NK-92 treated with Interleukin-12 subunit alpha and Interleukin-12 subunit beta, amount 100 ng/mL, for 24 hours (cell line): ENCODE measurements at regions not wholly inside any gene's neighbourhood (a gene's known extent, or its start where the extent isn't known, plus 50 kb on each side); places are given as distances from the start of the nearest gene placed in this dataset.
"Not testable (repeated sequence)": the region's sequence is repeated elsewhere in the genome, so short reads cannot be mapped to it uniquely, and the experiment has no call there.

Source experiments
- DNase-seq: peaks from one replicate; lab custom pipeline; 2025; lab: John Stamatoyannopoulos, UW

- DNase-seq: no peak
Observed at GRCh38 chr2:15752552-15753232, 161.0 kb downstream of the DDX1 start.

GRCh38 chr2:15753233-15753798 lies 161.6 kb downstream of the DDX1 start:
- DNase-seq: no peak

DNA sequence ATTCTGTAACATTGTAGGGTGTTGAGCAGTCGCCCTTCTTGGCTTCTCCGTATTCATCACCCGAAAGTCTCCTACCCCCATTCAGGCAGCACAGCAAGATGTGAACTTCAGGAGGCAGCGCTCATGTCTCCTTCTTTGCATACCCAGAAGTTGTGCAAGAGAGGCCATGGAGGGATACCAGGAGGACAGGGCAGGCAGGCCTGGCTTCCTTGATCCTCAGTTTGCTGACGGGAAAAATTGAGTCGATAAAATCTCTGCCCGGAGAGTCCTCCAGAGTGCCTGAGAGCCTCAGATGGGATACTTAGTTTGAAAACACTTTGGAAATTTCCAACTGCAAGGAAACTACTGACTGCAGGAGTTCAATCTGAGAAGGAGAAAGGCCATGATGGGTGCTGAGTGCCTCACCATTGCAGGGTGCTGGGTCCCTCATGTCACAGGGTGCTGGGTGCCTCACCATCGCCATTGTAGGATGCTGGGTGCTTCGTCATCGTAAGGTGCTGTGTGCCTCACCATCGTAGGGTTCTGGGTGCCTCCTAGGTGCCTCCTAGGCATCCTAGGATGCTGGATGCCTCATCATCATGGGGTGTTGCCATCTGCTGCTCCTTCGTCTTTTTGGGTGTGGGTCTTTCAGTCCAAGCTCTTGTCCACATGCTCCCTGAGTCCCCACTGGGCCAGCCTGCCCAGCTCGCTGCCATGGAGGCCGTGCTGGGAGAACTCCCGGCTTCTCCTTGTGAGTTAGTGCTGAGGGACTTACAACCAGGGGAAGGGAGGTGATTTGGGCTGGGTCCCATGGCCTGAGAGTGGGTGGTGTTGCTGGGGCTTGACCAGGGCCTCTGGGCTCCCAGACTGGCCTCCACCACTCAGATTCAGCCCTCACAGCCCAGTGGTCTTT lies 162.4 kb downstream of the DDX1 start:
- no peak for DNase-seq

DNA sequence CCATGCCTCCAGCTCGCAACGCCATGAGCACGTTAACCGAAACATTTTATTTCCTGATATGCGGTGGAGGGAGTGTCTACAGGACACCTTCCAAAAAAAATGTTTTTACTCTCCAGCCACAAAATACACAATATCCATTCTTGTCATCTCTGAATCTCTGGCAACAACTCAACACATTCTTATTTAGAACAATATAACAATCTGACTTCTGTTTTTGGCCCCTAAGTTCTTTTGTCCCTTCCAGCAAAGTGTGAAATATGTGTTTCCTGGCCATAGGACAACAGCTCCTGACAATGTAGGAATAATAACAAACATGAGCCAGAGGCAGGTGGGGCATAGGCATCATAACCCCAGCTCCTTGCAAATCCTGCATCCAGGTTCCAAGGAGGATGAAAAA lies 163.0 kb downstream of the DDX1 start:
- no peak for DNase-seq

DNA sequence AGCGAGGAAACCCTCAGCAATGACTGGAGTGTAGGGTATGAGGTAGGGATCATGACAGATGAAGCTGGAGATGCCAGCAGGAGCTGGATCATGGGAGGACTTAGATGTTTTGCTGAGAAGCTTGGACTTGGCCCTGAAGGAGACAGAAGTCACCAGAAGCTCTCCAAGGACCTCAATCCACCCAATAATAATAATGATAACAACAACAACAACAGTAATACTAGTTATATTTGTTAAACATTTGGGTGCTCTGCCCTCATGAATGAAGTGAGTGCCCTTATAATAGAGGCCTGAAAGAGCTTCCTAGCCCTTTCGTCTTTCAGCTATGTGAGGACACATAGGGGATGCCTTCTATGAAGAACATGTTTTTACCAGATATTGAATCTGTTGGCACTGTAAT lies 163.9 kb downstream of the DDX1 start:
- DNase-seq: no peak

GRCh38 chr2:15756011-15756550 lies 164.4 kb downstream of the DDX1 start:
- no peak for DNase-seq

- DNase-seq: no peak
Observed at GRCh38 chr2:15756882-15757819, 165.5 kb downstream of the DDX1 start.

- no peak for DNase-seq
Observed at GRCh38 chr2:15757820-15758586, 166.3 kb downstream of the DDX1 start.

DNA sequence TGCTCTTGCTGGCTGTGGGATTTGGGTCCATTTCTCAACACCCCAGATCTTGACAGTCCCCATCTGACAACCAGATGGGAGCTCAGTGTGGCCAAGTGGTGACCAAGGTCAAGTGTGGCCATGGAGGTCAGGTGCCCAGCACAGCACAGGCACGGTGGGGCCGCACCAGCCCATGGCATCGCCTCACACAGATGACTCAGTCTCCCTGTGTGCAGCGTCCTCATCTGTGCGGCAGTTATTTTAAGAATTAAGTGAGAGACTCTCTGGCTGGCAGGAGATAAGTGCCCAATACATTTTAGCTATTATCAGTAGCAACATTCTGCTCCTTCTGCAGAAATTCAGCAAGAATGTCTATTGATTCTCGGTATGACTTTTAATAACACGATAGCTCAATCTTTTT lies 167.2 kb downstream of the DDX1 start:
- DNase-seq: no peak

GRCh38 chr2:15759385-15759784 lies 167.7 kb downstream of the DDX1 start:
- DNase-seq: no peak

DNA sequence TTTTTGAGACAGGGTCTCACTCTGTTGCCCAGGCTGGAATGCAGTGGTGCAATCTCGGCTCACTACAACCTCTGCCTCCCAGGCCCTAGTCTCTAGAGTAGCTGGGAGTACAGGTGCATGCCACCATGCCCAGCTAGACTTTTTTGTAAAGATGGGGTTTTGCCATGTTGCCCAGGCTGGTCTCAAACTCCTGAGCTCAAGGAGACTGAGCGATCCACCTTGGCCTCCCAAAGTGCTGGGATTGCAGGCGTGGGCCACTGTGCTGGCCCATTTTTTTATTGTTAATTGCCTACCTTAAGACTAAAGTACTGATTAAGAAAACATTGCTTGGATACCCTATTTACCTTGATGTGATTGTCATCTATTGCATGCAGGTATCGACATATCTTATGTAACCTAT lies 168.1 kb downstream of the DDX1 start:
- DNase-seq: not testable (repeated sequence)

GRCh38 chr2:15760232-15760910 lies 168.7 kb downstream of the DDX1 start:
- no peak for DNase-seq

GRCh38 chr2:15761056-15761455 lies 169.4 kb downstream of the DDX1 start:
- no peak for DNase-seq

GRCh38 chr2:15761910-15762309 lies 170.2 kb downstream of the DDX1 start:
- no peak for DNase-seq

DNA sequence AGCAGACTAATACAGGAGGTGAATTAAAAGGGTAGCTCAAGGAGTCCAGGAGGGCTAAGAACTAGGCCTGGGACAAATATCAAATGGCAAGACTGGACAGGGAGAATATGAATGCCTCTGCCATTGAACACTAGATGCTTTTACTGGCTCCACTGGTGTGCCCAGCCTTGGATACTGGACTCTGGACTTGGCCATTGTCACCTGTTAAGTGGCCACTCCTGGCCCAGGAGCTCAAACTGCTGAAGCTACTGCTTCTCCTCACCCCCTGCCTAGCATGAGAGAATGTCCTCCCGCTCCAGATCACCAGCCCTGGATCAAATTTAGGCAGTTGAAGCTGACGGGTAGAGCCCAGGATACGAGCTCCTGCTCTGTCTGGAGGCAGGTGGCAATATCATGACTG lies 170.8 kb downstream of the DDX1 start:
- no peak for DNase-seq

- no peak for DNase-seq
Observed at GRCh38 chr2:15763106-15763821, 171.6 kb downstream of the DDX1 start.

- no peak for DNase-seq
Observed at GRCh38 chr2:15763822-15764682, 172.4 kb downstream of the DDX1 start.

GRCh38 chr2:15764683-15765011 lies 173.0 kb downstream of the DDX1 start:
- DNase-seq: no peak

- DNase-seq: no peak
Observed at GRCh38 chr2:15765211-15765610, 173.5 kb downstream of the DDX1 start.
